H1 (cell line): ENCODE measurements at regions not wholly inside any gene's neighbourhood (a gene's known extent, or its start where the extent isn't known, plus 50 kb on each side); places are given as distances from the start of the nearest gene placed in this dataset.

Experiments used
- CTCF ChIA-PET: fragments of 300-600 bp; sonication (Branson Sonifier 250); formaldehyde crosslinking; loops from one replicate; lab custom pipeline; 2021; ENCODE audit not compliant: partially characterized antibody; lab: Charles Lee
- POLR2A ChIA-PET: fragments of 300-600 bp; sonication (Branson Sonifier 250); formaldehyde crosslinking; loops from one replicate; lab custom pipeline; 2021; ENCODE audit warnings: inconsistent platforms; ENCODE audit not compliant: partially characterized antibody; lab: Charles Lee
- DNase-seq, 2 experiments: peaks; one replicate each; pipeline versions ENCODE4 v3.0.0 to v3.0.0-alpha.2; 2010 to 2022; ENCODE audit warnings: low spot score in 2 of 2, low read depth in 1 of 2, mixed read lengths in 1 of 2
- FAIRE-seq: peaks from 2 replicates; lab custom pipeline; 2011; peaks lifted over from hg19 to GRCh38; lab: Jason Lieb, UNC
- H2AFZ ChIP-seq: 2 replicates; pipeline ENCODE4 v1.8.1; 2012; ENCODE audit warnings: low read length, inconsistent platforms
- H2AK5ac ChIP-seq: 2 replicates; pipeline ENCODE4 v1.6.1; 2013; ENCODE audit warnings: low read depth, low read length
- H2BK120ac ChIP-seq: replicated peaks from 2 replicates; pipeline ENCODE3; 2013; ENCODE audit warnings: low read depth, low read length, inconsistent platforms
- H2BK12ac ChIP-seq: 2 replicates; pipeline ENCODE4 v1.6.1; 2013; ENCODE audit warnings: low read depth, low read length
- H2BK15ac ChIP-seq: 2 replicates; pipeline ENCODE4 v1.6.1; 2013; ENCODE audit warnings: low read length
- H2BK20ac ChIP-seq: 2 replicates; pipeline ENCODE4 v1.6.1; 2013; ENCODE audit warnings: low read length
- H2BK5ac ChIP-seq: 2 replicates; pipeline ENCODE4 v1.6.1; 2013; ENCODE audit warnings: low read depth, low read length
- H3K14ac ChIP-seq: 2 replicates; pipeline ENCODE4 v1.6.1; 2013; ENCODE audit warnings: inconsistent platforms; ENCODE audit not compliant: insufficient read length
- H3K18ac ChIP-seq: 2 replicates; pipeline ENCODE4 v1.6.1; 2013; ENCODE audit warnings: low read length; ENCODE audit errors: extremely low read depth
- H3K23ac ChIP-seq: 2 replicates; pipeline ENCODE4 v1.6.1; 2013; ENCODE audit warnings: inconsistent platforms; ENCODE audit not compliant: insufficient read length
- H3K23me2 ChIP-seq: 2 replicates; pipeline ENCODE4 v1.6.1; 2013; ENCODE audit warnings: low read depth, low read length
- H3K27ac ChIP-seq: 2 replicates; pipeline ENCODE4 v1.6.1; 2011; ENCODE audit warnings: low read depth, low read length, inconsistent platforms
- H3K27me3 ChIP-seq, 4 experiments: replicated peaks in 1 of 4; 1 replicate in 1 of 4; 2 replicates in 3 of 4; pipeline versions ENCODE4 v1.6.1 to v1.8.1; 2011 to 2013; ENCODE audit warnings: low read length in 3 of 4, mild to moderate bottlenecking in 3 of 4, inconsistent platforms in 2 of 4, mixed read lengths in 2 of 4, moderate library complexity in 1 of 4; ENCODE audit not compliant: control insufficient read depth in 3 of 4, insufficient read depth in 3 of 4; ENCODE audit errors: extremely low read depth in 1 of 4
- H3K36me3 ChIP-seq, 4 experiments: 2 replicates each; pipeline versions ENCODE4 v1.6.1 to v1.8.1; 2011 to 2013; ENCODE audit warnings: mild to moderate bottlenecking in 4 of 4, low read length in 3 of 4, moderate library complexity in 2 of 4, control low read depth in 1 of 4, inconsistent platforms in 1 of 4; ENCODE audit not compliant: insufficient read depth in 4 of 4, control insufficient read depth in 2 of 4
- H3K4ac ChIP-seq: replicated peaks from 2 replicates; pipeline ENCODE3; 2013; ENCODE audit warnings: low read length, low read depth, mixed read lengths, inconsistent platforms; ENCODE audit not compliant: insufficient read length
- H3K4me1 ChIP-seq, 4 experiments: replicated peaks in 1 of 4; 1 replicate in 1 of 4; 2 replicates in 3 of 4; pipeline versions ENCODE4 v1.6.1 to v1.8.1; 2011 to 2013; ENCODE audit warnings: low read length in 3 of 4, inconsistent platforms in 2 of 4, mixed read lengths in 1 of 4; ENCODE audit not compliant: insufficient read depth in 4 of 4, control insufficient read depth in 3 of 4
- H3K4me2 ChIP-seq, 2 experiments: 2 replicates each; pipeline versions ENCODE4 v1.6.1 to v1.8.1; 2011 to 2013; ENCODE audit warnings: low read depth in 2 of 2, low read length in 2 of 2, control low read depth in 1 of 2, inconsistent platforms in 1 of 2, mild to moderate bottlenecking in 1 of 2; ENCODE audit not compliant: insufficient read depth in 1 of 2
- H3K4me3 ChIP-seq, 4 experiments: fragments of 200-600, 300-600 bp in 1 of 4; sonication (generic), shearing (Covaris generic), sonication (Bioruptor Twin) in 1 of 4; 2 replicates each; pipeline versions ENCODE4 v1.5.1 to v1.8.1; 2011 to 2016; ENCODE audit warnings: low read length in 4 of 4, low read depth in 3 of 4, control low read depth in 2 of 4, inconsistent platforms in 2 of 4, mild to moderate bottlenecking in 2 of 4, mixed read lengths in 1 of 4, moderate library complexity in 1 of 4; ENCODE audit not compliant: insufficient read depth in 2 of 4; ENCODE audit errors: extremely low read depth in 1 of 4
- H3K56ac ChIP-seq: replicated peaks from 2 replicates; pipeline ENCODE3; 2013; ENCODE audit warnings: low read depth, mild to moderate bottlenecking, mixed read lengths, low read length, inconsistent platforms; ENCODE audit not compliant: insufficient read length
- H3K79me1 ChIP-seq: 2 replicates; pipeline ENCODE4 v1.6.1; 2013; ENCODE audit warnings: low read depth, low read length, control low read depth
- H3K79me2 ChIP-seq, 2 experiments: 2 replicates each; pipeline versions ENCODE4 v1.6.1 to v1.8.1; 2012 to 2013; ENCODE audit warnings: low read length in 2 of 2, mild to moderate bottlenecking in 2 of 2, inconsistent platforms in 1 of 2; ENCODE audit not compliant: insufficient read depth in 2 of 2, control insufficient read depth in 1 of 2
- H3K9ac ChIP-seq, 4 experiments: replicated peaks in 1 of 4; 1 replicate in 1 of 4; 2 replicates in 3 of 4; pipeline versions ENCODE4 v1.6.1 to v1.8.1; 2011 to 2013; ENCODE audit warnings: low read depth in 3 of 4, low read length in 3 of 4, control low read depth in 2 of 4, mild to moderate bottlenecking in 2 of 4, moderate library complexity in 2 of 4, inconsistent platforms in 1 of 4; ENCODE audit errors: extremely low read depth in 1 of 4
- H3K9me3 ChIP-seq, 2 experiments: 2 replicates each; pipeline versions ENCODE4 v1.6.1 to v1.8.1; 2012 to 2013; ENCODE audit warnings: mild to moderate bottlenecking in 2 of 2, moderate library complexity in 2 of 2, control low read depth in 1 of 2, inconsistent platforms in 1 of 2, low read depth in 1 of 2, low read length in 1 of 2, mixed read lengths in 1 of 2; ENCODE audit not compliant: insufficient read depth in 2 of 2
- H4K20me1 ChIP-seq, 2 experiments: replicated peaks in 1 of 2; 2 replicates each; pipeline versions ENCODE3 to v1.8.1; 2011 to 2013; ENCODE audit warnings: inconsistent platforms in 2 of 2, low read length in 2 of 2, mild to moderate bottlenecking in 1 of 2; ENCODE audit not compliant: insufficient read depth in 2 of 2, control insufficient read depth in 1 of 2
- H4K5ac ChIP-seq: 2 replicates; pipeline ENCODE4 v1.6.1; 2013; ENCODE audit warnings: low read length, low read depth, mixed read lengths, inconsistent platforms; ENCODE audit not compliant: insufficient read length
- H4K8ac ChIP-seq: 2 replicates; pipeline ENCODE4 v1.8.0; 2013; ENCODE audit warnings: mild to moderate bottlenecking, moderate library complexity, low read length, inconsistent platforms; ENCODE audit not compliant: insufficient read depth; ENCODE audit errors: extremely low read depth
- H4K91ac ChIP-seq: replicated peaks from 2 replicates; pipeline ENCODE3; 2013; ENCODE audit warnings: low read length, mixed read lengths, inconsistent platforms; ENCODE audit not compliant: insufficient read length
- ATF3 ChIP-seq: IDR thresholded peaks from 2 replicates; pipeline ENCODE4 v1.6.1; 2011; ENCODE audit warnings: low read depth, mild to moderate bottlenecking, low read length; ENCODE audit not compliant: insufficient read depth
- EZH2 ChIP-seq: fragments of 200-600 bp; sonication (generic); IDR thresholded peaks from 2 replicates; pipeline ENCODE4 v1.7.1; 2012; ENCODE audit warnings: low read depth, mild to moderate bottlenecking, moderate library complexity, low read length, inconsistent platforms; ENCODE audit not compliant: severe bottlenecking
- HDAC6 ChIP-seq: IDR thresholded peaks from one replicate; pipeline ENCODE4 v1.7.1; 2012; ENCODE audit warnings: low read depth, mild to moderate bottlenecking, inconsistent platforms, low read length, moderate library complexity
- KDM5A ChIP-seq: fragments of 200-600 bp; IDR thresholded peaks from 2 replicates; pipeline ENCODE4 v1.7.1; 2012; ENCODE audit warnings: mild to moderate bottlenecking, low read length, inconsistent platforms, mixed read lengths
- NANOG ChIP-seq: IDR thresholded peaks from 2 replicates; pipeline ENCODE4 v1.6.1; 2011; ENCODE audit warnings: low read length, low read depth, mild to moderate bottlenecking, inconsistent platforms; ENCODE audit not compliant: insufficient read depth, poor library complexity, severe bottlenecking
- SP2 ChIP-seq: IDR thresholded peaks from 2 replicates; pipeline ENCODE4 v1.6.1; 2012; ENCODE audit warnings: mild to moderate bottlenecking, low read length, inconsistent platforms
- TBP ChIP-seq: IDR thresholded peaks from 2 replicates; pipeline ENCODE4 v1.6.1; 2011; ENCODE audit warnings: low read depth, low read length, improper control_type of control experiment
- TEAD4 ChIP-seq: IDR thresholded peaks from 2 replicates; pipeline ENCODE4 v1.6.1; 2012; ENCODE audit warnings: low read depth, low read length, inconsistent platforms, mixed read lengths
- WGBS, 2 experiments: shearing (Covaris generic) in 1 of 2; methylation state at CpG; one replicate each; pipeline versions ENCODE4 v1.1.6 to v1.1.7; 2013 to 2015; ENCODE audit warnings: low lambda C conversion rate in 2 of 2, mixed read lengths in 2 of 2, inconsistent platforms in 1 of 2, low coverage in 1 of 2, missing lambda C conversion rate in 1 of 2; ENCODE audit not compliant: insufficient replicate concordance in 2 of 2, insufficient coverage in 1 of 2, insufficient read length in 1 of 2; ENCODE audit errors: extremely low coverage in 1 of 2, missing lambda C conversion rate in 1 of 2; 5-methylcytosine and 5-hydroxymethylcytosine counted together

GRCh38 chr2:207338220-207338607, 172.5 kb upstream of the KLF7 start:
- no peak overlapping the region for H3K18ac ChIP-seq
- no peak overlapping the region for H3K23ac ChIP-seq
- H3K79me2 ChIP-seq: no peaks in the 10 kb centered on the region
- 86% methylated on average over 3 of the region's 3 CpGs; no CpG with 5 or more reads in 1 of the 2 experiments for WGBS, 2 experiments
- H2BK20ac ChIP-seq: no peak overlapping the region
- FAIRE-seq (no peak), DNase-seq (no peak)
- no peaks in the 10 kb centered on the region for H3K36me3 ChIP-seq
- TF ChIP-seq ATF3 (no peak), TEAD4 (no peak), TBP (no peak), SP2 (no peak), KDM5A (no peak), EZH2 (no peak), NANOG (no peak), HDAC6 (no peak)
- H3K27me3 ChIP-seq: no peaks in the 10 kb centered on the region
- no peak overlapping the region for H2BK12ac ChIP-seq
- no peak overlapping the region for H4K8ac ChIP-seq
- no peak overlapping the region for H4K5ac ChIP-seq
- H3K4me2 ChIP-seq: no peak overlapping the region
- no peak overlapping the region for H2BK5ac ChIP-seq
- H3K4me3 ChIP-seq: no peak overlapping the region
- H3K27ac ChIP-seq: no peak overlapping the region
- ChIA-PET CTCF (interaction anchor here (0.7 to 2.7 kb wide), 8 partner anchors 40 to 1123 kb away, joined by 3 to 15 read pairs (median 3); no protein-coding TSS in a partner anchor), POLR2A (interaction anchor here (0.6 kb wide), 1 partner anchor 238 kb away, joined by 3 read pairs; no protein-coding TSS in a partner anchor)
- no peaks in the 10 kb centered on the region for H4K20me1 ChIP-seq
- H3K79me1 ChIP-seq: no peaks in the 10 kb centered on the region
- no peak overlapping the region for H3K14ac ChIP-seq
- H3K4ac ChIP-seq: no peak overlapping the region
- H2AFZ ChIP-seq: no peak overlapping the region
- no peaks in the 10 kb centered on the region for H3K23me2 ChIP-seq
- no peak overlapping the region for H4K91ac ChIP-seq
- H3K56ac ChIP-seq: no peak overlapping the region
- H3K9ac ChIP-seq: no peak overlapping the region
- H2AK5ac ChIP-seq: no peak overlapping the region
- H2BK15ac ChIP-seq: no peak overlapping the region
- no peaks in the 10 kb centered on the region for H3K9me3 ChIP-seq
- H3K4me1 ChIP-seq: peaks cover 4 to 28% (median 20%) of the 10 kb centered on the region in 4 experiments; a peak in 6 of 7 replicates
- no peak overlapping the region for H2BK120ac ChIP-seq
